ENCODE measurements at regions not wholly inside any gene's neighbourhood (a gene's known extent, or its start where the extent isn't known, plus 50 kb on each side); places are given as distances from the start of the nearest gene placed in this dataset.

DNA sequence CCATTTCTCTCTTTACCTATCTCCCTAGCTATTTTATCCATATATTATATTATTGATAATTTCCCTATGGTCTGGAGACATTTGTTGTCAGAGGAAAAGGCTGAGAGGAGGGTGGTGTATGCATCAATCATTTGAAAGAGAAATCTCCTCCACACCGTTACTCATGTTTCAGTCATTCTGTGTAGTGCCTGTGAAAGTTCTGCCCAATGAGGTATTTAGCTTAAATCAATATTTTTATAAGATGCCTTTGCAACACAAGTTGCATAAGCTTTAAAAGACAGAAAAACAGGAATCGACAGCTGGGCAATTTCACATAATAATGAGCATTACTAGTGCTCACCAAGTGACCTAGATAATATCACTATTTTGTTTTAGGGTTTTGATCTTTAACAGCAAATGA is 363.7 kb upstream of the FSIP2 start:
- TF ChIP-seq, protein P1, sequence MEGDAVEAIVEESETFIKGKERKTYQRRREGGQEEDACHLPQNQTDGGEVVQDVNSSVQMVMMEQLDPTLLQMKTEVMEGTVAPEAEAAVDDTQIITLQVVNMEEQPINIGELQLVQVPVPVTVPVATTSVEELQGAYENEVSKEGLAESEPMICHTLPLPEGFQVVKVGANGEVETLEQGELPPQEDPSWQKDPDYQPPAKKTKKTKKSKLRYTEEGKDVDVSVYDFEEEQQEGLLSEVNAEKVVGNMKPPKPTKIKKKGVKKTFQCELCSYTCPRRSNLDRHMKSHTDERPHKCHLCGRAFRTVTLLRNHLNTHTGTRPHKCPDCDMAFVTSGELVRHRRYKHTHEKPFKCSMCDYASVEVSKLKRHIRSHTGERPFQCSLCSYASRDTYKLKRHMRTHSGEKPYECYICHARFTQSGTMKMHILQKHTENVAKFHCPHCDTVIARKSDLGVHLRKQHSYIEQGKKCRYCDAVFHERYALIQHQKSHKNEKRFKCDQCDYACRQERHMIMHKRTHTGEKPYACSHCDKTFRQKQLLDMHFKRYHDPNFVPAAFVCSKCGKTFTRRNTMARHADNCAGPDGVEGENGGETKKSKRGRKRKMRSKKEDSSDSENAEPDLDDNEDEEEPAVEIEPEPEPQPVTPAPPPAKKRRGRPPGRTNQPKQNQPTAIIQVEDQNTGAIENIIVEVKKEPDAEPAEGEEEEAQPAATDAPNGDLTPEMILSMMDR (IDR thresholded peaks at IDR 0.05; ENCODE audit: control extremely low read depth, extremely low read depth, low read depth, missing control alignments), result no peak
- POLR2A ChIA-PET, result no interaction called here
- CTCF ChIA-PET, result interaction anchor here (1.8 kb wide), 1 partner anchor 9 kb away, joined by 4 read pairs; no protein-coding TSS in a partner anchor
- no peak for DNase-seq (ENCODE audit: extremely low spot score)

DNA sequence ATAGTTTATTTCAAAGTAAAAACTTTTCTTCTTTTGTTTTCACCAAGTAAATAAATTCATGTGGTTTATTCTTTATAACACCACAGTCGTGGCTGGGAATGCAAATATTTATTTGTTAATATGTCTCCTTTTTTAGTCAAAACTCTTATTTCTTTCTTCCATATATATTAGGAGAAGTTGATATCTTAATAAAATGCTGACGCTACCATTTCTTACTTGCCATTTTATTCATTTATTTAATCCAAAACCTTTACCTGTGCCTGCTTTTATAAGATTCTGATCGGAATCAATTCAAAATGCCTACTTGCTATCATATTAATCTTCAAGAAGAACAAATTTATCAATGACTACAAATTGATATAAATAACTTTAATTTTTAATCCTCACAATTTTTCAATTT is 362.9 kb upstream of the FSIP2 start:
- no peak for DNase-seq (ENCODE audit: extremely low spot score)
- CTCF ChIA-PET, result no interaction called here
- POLR2A ChIA-PET, result no interaction called here
- TF ChIP-seq, protein P1 (IDR thresholded peaks at IDR 0.05; ENCODE audit: control extremely low read depth, extremely low read depth, low read depth, missing control alignments), result no peak

DNA sequence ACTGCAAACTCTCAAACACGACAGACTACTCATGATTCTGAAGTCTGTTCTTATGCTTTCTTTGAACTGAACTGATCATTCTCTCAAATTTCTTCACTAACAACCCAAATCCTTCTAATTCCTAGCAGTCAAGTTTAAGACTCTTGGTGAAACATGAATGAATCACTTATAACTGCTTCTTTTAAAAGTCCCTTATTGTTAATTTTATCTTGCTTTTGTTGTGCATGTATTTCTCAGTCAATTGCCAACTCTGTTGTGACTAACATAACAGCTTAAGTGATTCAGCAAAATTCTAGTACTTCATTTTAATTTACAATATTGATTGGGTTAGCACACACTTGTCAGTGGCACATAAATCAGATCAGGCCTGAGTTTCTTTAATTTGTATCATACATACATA is 357.0 kb upstream of the FSIP2 start:
- TF ChIP-seq, protein P1 (IDR thresholded peaks at IDR 0.05; ENCODE audit: control extremely low read depth, extremely low read depth, low read depth, missing control alignments), result no peak
- DNase-seq (ENCODE audit: extremely low spot score), result no peak
- POLR2A ChIA-PET, result no interaction called here
- CTCF ChIA-PET, result no interaction called here

DNA sequence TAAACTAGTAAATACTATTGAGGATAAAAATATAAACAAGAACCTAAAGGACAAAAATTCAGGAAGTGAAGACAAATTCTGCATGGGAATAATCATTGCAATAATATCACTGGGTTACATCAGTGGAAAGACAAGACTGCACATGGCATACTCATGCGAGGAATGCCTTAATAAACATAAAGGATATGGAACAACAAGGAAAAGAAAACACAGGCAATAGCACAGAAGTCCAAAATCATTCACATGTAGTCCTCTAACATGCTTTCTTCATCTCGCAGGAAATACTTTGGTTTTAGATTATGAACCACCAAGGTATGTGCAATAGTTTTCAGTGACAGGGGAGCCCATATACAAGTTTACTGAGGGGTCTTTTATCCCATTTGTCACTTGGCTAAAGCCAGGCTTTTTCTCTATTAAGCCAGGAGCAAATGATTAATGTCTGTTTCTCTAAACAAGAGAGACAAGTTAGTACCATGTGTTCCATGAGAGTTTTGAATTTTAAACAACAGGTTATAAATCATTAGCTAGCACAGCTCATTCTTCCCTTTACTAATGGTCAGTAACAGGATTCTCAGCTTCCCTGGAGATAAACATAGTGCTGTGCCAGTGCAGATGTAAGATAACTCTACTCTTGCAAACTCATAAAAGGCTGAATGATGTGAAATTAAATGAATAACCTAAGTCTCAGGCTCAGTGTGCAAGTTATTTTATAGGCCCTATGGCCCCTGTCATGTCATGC is 353.6 kb upstream of the FSIP2 start:
- POLR2A ChIA-PET, result no interaction called here
- CTCF ChIA-PET, result interaction anchor here (1.3 kb wide), 1 partner anchor 20 kb away, joined by 3 read pairs; no protein-coding TSS in a partner anchor
- TF ChIP-seq, protein P1 (IDR thresholded peaks at IDR 0.05; ENCODE audit: control extremely low read depth, extremely low read depth, low read depth, missing control alignments), result no peak

DNA sequence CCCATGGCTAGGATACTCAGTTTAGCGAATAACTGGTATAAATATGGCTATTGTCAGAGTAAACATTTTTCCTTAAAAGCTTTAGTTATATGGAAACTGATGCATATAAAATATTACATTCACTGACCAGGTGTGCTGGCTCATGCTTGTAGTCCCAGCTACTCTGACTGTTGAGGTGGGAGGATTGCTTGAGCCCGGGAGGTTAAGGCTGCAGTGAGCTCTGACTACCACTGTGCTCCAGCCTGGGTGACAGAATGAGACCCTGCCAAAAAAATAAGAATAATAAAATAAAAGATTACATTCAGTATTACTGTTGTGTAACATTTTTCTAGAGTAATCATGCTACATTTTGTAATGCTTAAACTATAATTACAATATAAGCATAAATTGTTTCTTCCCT is 350.4 kb upstream of the FSIP2 start:
- TF ChIP-seq, protein P1 (IDR thresholded peaks at IDR 0.05; ENCODE audit: control extremely low read depth, extremely low read depth, low read depth, missing control alignments), result no peak
- POLR2A ChIA-PET, result no interaction called here
- CTCF ChIA-PET, result no interaction called here

More for the DNA sequence above, 353.6 kb upstream of the FSIP2 start:
- no peak for DNase-seq (ENCODE audit: extremely low spot score)

DNA sequence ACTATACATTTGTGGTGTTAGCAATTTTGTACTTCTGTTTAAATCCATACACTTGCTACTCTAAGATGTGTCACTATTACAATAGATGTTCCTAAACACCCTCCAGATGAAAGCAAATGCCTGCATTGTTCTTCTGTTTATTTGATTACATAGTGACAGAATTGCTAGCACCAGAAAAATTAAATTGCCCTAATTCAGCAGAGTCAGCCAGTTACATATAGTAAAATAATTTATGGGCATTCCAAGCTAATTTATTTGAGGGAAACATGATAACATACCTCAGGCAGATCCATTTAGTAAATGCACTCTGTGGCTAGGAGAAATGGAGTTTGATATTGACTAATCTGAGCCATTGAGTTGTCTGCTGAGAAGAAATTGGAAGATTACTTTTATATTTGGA is 347.1 kb upstream of the FSIP2 start:
- TF ChIP-seq, protein P1 (IDR thresholded peaks at IDR 0.05; ENCODE audit: control extremely low read depth, extremely low read depth, low read depth, missing control alignments), result no peak
- ChIA-PET CTCF (no interaction called here), POLR2A (no interaction called here)
- DNase-seq (ENCODE audit: extremely low spot score), result no peak

More for the DNA sequence above, 350.4 kb upstream of the FSIP2 start:
- no peak for DNase-seq (ENCODE audit: extremely low spot score)

Data from GM10248 (cell line).